Coronary artery (tissue), 2 donors: ENCODE measurements at regions not wholly inside any gene's neighbourhood (a gene's known extent, or its start where the extent isn't known, plus 50 kb on each side); places are given as distances from the start of the nearest gene placed in this dataset.

ENCODE experiments used
- DNase-seq: peaks from one replicate; pipeline ENCODE4 v3.0.0-alpha.2; 2017; ENCODE audit warnings: low spot score
- H3K27ac ChIP-seq, 2 donors: fragments of 200-600 bp; sonication (generic); one replicate each; pipeline ENCODE4 v1.5.1; 2016 to 2019
- H3K4me3 ChIP-seq: fragments of 200-600 bp; sonication (generic); 2 replicates; pipeline ENCODE4 v1.5.1; 2016; ENCODE audit warnings: mild to moderate bottlenecking, moderate library complexity
- TF ChIP-seq, protein P1 (sequence below): fragments of 200-600 bp; sonication (generic); IDR thresholded peaks from one replicate; pipeline ENCODE4 v1.5.1; 2019; ENCODE audit warnings: antibody characterized with exemption

DNA sequence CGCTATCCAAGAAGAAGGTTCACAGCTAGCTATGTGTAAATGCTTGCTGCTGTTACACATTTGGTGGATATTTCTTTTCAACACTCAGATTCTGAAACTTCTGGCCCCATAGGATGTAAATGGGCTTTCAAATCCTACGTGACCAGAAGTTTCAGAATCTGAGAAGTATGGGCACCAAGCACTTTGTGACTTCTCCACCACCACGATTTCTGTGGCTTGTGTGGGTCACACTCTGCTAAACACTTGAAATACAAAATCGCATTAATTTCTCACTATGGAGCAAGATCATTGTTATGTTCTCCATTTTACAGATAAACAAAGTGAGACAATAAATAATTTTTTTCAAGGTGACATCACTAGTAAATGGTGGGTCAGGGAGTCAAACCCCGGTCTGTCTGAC, 259.4 kb upstream of the JADE1 start:
- H3K27ac ChIP-seq = no peak overlapping the region
- TF ChIP-seq, protein P1, sequence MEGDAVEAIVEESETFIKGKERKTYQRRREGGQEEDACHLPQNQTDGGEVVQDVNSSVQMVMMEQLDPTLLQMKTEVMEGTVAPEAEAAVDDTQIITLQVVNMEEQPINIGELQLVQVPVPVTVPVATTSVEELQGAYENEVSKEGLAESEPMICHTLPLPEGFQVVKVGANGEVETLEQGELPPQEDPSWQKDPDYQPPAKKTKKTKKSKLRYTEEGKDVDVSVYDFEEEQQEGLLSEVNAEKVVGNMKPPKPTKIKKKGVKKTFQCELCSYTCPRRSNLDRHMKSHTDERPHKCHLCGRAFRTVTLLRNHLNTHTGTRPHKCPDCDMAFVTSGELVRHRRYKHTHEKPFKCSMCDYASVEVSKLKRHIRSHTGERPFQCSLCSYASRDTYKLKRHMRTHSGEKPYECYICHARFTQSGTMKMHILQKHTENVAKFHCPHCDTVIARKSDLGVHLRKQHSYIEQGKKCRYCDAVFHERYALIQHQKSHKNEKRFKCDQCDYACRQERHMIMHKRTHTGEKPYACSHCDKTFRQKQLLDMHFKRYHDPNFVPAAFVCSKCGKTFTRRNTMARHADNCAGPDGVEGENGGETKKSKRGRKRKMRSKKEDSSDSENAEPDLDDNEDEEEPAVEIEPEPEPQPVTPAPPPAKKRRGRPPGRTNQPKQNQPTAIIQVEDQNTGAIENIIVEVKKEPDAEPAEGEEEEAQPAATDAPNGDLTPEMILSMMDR = no peak
- no peak overlapping the region for H3K4me3 ChIP-seq
- DNase-seq = no peak

- no peak overlapping the region for H3K27ac ChIP-seq
- TF ChIP-seq, protein P1 = no peak
- H3K4me3 ChIP-seq = no peak overlapping the region
Measured at GRCh38 chr4:128549636-128550035, 259.9 kb upstream of the JADE1 start.

DNA sequence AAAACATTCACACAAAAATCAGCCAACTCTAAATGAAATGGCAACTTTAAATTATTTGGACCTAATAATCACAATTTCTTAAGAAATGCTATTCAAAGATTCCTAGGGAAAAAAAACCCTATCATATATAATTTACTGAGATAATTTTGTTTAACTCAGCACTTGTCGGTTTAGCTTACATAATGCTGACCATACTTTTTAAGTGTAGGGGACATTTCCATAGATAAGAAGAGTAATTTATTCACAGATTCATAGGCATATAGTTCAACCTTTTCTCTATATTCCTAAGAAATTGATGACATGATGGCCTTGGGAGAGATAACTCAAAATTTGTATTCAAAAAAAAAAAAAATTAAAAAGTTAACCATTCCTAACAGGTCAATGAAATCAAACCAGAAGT, 260.8 kb upstream of the PGRMC2 start:
- TF ChIP-seq, protein P1 = no peak
- Histone ChIP-seq H3K27ac (no peak overlapping the region), H3K4me3 (no peak overlapping the region)
- DNase-seq = no peak

More at GRCh38 chr4:128549636-128550035, 259.9 kb upstream of the JADE1 start:
- DNase-seq = no peak

DNA sequence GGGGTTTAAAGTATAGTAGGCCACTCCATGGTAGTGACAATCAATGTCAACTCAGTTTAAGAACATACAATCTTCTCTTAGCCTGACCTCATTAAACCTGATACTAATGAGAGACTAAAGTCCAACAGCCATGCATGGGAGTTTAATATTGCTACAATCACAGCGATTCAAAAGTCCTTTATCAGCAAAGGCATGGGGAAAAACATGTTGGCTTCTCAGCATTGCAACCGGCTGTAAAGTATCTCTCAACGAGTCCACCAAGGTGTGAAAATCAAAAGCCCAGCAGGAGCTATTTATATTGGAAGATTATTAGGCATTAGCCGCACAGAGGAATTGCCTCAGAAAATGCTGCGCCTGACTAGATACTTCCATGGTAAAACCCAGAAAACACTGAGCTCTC, 256.7 kb upstream of the PGRMC2 start:
- TF ChIP-seq, protein P1 = no peak
- no peak for DNase-seq
- Histone ChIP-seq H3K27ac (no peak overlapping the region), H3K4me3 (no peak overlapping the region)

DNA sequence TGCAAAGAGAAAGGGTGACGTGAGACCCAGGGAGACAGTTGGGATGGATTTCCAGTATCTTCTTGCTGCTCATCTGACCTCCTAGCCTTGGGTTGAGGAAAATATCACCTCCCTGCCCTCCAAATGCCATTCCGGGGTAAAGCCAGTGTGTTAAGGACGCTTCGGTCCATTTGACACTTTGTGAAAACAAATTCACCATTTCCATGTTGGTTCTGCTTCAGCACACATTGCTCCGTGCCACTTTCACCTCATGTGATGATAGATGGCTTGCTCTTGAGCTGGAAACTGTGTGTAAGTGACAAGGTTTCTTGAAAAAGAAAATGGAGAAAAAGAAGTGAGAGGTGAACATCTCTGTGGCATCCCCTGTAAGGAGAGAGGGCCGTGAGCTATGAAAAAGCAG, 256.1 kb upstream of the PGRMC2 start:
- TF ChIP-seq, protein P1 = no peak
- Histone ChIP-seq H3K27ac (no peak overlapping the region), H3K4me3 (no peak overlapping the region)
- no peak for DNase-seq

DNA sequence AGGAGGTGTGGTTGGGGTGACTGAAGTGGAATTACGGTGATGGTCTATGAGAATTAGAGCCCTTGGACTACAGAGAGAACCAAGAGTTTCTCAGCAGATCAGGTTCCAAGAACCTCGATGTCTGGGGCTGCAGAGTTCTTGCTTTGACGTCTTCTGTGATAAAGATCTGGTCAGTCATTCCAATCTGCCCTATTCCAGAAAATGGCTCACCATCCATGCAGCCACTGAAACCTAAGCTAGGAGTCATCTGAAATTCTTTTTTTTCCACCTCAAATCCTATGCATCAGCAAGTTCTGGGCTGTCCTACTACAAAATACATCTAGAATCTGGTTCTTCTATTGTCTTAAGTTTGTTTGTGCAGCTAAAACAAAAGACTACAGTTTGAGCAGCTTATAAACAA, 254.4 kb upstream of the PGRMC2 start:
- Histone ChIP-seq H3K27ac (no peak overlapping the region), H3K4me3 (no peak overlapping the region)
- TF ChIP-seq, protein P1 = no peak
- no peak for DNase-seq

GRCh38 chr4:128540122-128540521, 252.5 kb upstream of the PGRMC2 start:
- H3K4me3 ChIP-seq = no peak overlapping the region
- H3K27ac ChIP-seq = no peak overlapping the region
- TF ChIP-seq, protein P1 = no peak
- no peak for DNase-seq
